DOHH2 (cell line): ENCODE measurements at regions not wholly inside any gene's neighbourhood (a gene's known extent, or its start where the extent isn't known, plus 50 kb on each side); places are given as distances from the start of the nearest gene placed in this dataset.

Experiments
- H3F3A ChIP-seq: fragments of 200-600 bp; sonication (generic), shearing (Covaris generic); 2 replicates; pipeline ENCODE4 v1.6.0; 2016; ENCODE audit warnings: antibody characterized with exemption, mild to moderate bottlenecking; ENCODE audit not compliant: control insufficient read depth, insufficient read depth
- H3K27ac ChIP-seq: fragments of 200-600 bp; sonication (generic); 2 replicates; pipeline ENCODE4 v1.5.1; 2014; ENCODE audit warnings: low read depth, mild to moderate bottlenecking, low read length, moderate library complexity
- H3K27me3 ChIP-seq: fragments of 200-600 bp; sonication (generic); 2 replicates; pipeline ENCODE4 v1.6.1; 2014; ENCODE audit warnings: mild to moderate bottlenecking, low read length, mixed read lengths; ENCODE audit not compliant: control insufficient read depth
- H3K36me3 ChIP-seq: fragments of 200-600 bp; sonication (generic); 2 replicates; pipeline ENCODE4 v1.6.1; 2014; ENCODE audit warnings: mild to moderate bottlenecking, low read length, moderate library complexity, mixed read lengths; ENCODE audit not compliant: control insufficient read depth
- H3K4me1 ChIP-seq: fragments of 200-600 bp; sonication (generic); 2 replicates; pipeline ENCODE4 v1.6.1; 2014; ENCODE audit warnings: mild to moderate bottlenecking, low read length, mixed read lengths; ENCODE audit not compliant: control insufficient read depth
- H3K4me2 ChIP-seq: fragments of 200-600 bp; sonication (generic); 2 replicates; pipeline ENCODE4 v1.6.0; 2014; ENCODE audit warnings: mild to moderate bottlenecking, low read length, moderate library complexity
- H3K4me3 ChIP-seq: fragments of 200-600 bp; sonication (generic); 2 replicates; pipeline ENCODE4 v1.5.1; 2014; ENCODE audit warnings: mild to moderate bottlenecking, low read length, mixed read lengths
- H3K79me2 ChIP-seq: fragments of 200-600 bp; sonication (generic); 2 replicates; pipeline ENCODE4 v1.6.1; 2014; ENCODE audit warnings: mild to moderate bottlenecking, low read length, mixed read lengths; ENCODE audit not compliant: control insufficient read depth
- H3K9me2 ChIP-seq: fragments of 200-600 bp; sonication (generic); replicated peaks from 2 replicates; pipeline ENCODE4 v1.6.1; 2014; ENCODE audit warnings: mild to moderate bottlenecking, low read length, mixed read lengths; ENCODE audit not compliant: control insufficient read depth
- H3K9me3 ChIP-seq: fragments of 200-600 bp; sonication (generic); 2 replicates; pipeline ENCODE4 v1.6.1; 2014; ENCODE audit warnings: antibody characterized with exemption, low read length, mixed read lengths; ENCODE audit not compliant: control insufficient read depth, insufficient read depth
- H4K20me1 ChIP-seq: fragments of 200-600 bp; sonication (generic); 2 replicates; pipeline ENCODE4 v1.6.0; 2014; ENCODE audit warnings: low read depth, mild to moderate bottlenecking, antibody characterized with exemption, low read length, moderate library complexity; ENCODE audit not compliant: control insufficient read depth, insufficient read depth
- CTCF ChIP-seq: fragments of 200-600 bp; sonication (generic); IDR thresholded peaks from one replicate; pipeline ENCODE4 v1.5.1; 2014; ENCODE audit warnings: antibody characterized with exemption, mild to moderate bottlenecking, low read depth, low read length; ENCODE audit not compliant: poor library complexity, severe bottlenecking
- EZH2phosphoT487 ChIP-seq: fragments of 200-600 bp; sonication (generic); IDR thresholded peaks from 2 replicates; pipeline ENCODE4 v1.6.1; 2017; ENCODE audit warnings: borderline replicate concordance, mild to moderate bottlenecking, antibody characterized with exemption, low read length, moderate library complexity, mixed read lengths

GRCh38 chr9:25254051-25254450 lies 424.2 kb downstream of the TUSC1 start:
- H3K9me3 ChIP-seq, result no peaks in the 10 kb centered on the region
- no peak overlapping the region for H3K4me2 ChIP-seq
- H3K4me3 ChIP-seq, result no peak overlapping the region
- no peaks in the 10 kb centered on the region for H3F3A ChIP-seq
- H4K20me1 ChIP-seq, result no peaks in the 10 kb centered on the region
- no peaks in the 10 kb centered on the region for H3K9me2 ChIP-seq
- H3K27ac ChIP-seq, result no peak overlapping the region
- no peaks in the 10 kb centered on the region for H3K4me1 ChIP-seq
- no peaks in the 10 kb centered on the region for H3K27me3 ChIP-seq
- TF ChIP-seq EZH2phosphoT487 (no peak), CTCF (no peak)
- H3K36me3 ChIP-seq, result no peaks in the 10 kb centered on the region
- no peaks in the 10 kb centered on the region for H3K79me2 ChIP-seq

GRCh38 chr9:25241421-25241820 lies 436.8 kb downstream of the TUSC1 start:
- H3K4me3 ChIP-seq, result no peak overlapping the region
- no peaks in the 10 kb centered on the region for H3K27me3 ChIP-seq
- H3F3A ChIP-seq, result no peaks in the 10 kb centered on the region
- H3K36me3 ChIP-seq, result no peaks in the 10 kb centered on the region
- no peaks in the 10 kb centered on the region for H4K20me1 ChIP-seq
- no peaks in the 10 kb centered on the region for H3K9me2 ChIP-seq
- no peaks in the 10 kb centered on the region for H3K4me1 ChIP-seq
- TF ChIP-seq EZH2phosphoT487, result no peak
- TF ChIP-seq CTCF, result no peak
- H3K79me2 ChIP-seq, result no peaks in the 10 kb centered on the region
- no peak overlapping the region for H3K27ac ChIP-seq
- no peak overlapping the region for H3K4me2 ChIP-seq
- H3K9me3 ChIP-seq, result no peaks in the 10 kb centered on the region

- no peaks in the 10 kb centered on the region for H3K36me3 ChIP-seq
- no peak overlapping the region for H3K4me3 ChIP-seq
- H3K9me2 ChIP-seq, result no peaks in the 10 kb centered on the region
- TF ChIP-seq EZH2phosphoT487, result no peak
- TF ChIP-seq CTCF, result no peak
- peaks cover 7% of the 10 kb centered on the region; the same call in 1 of the 2 replicates for H3K9me3 ChIP-seq
- no peak overlapping the region for H3K4me2 ChIP-seq
- no peak overlapping the region for H3K27ac ChIP-seq
- H3K4me1 ChIP-seq, result no peaks in the 10 kb centered on the region
- no peaks in the 10 kb centered on the region for H3K79me2 ChIP-seq
- H4K20me1 ChIP-seq, result no peaks in the 10 kb centered on the region
- H3F3A ChIP-seq, result no peaks in the 10 kb centered on the region
- H3K27me3 ChIP-seq, result no peaks in the 10 kb centered on the region
These were observed 451.1 kb downstream of the TUSC1 start for GRCh38 chr9:25226901-25227686.
